ENCODE measurements at regions not wholly inside any gene's neighbourhood (a gene's known extent, or its start where the extent isn't known, plus 50 kb on each side); places are given as distances from the start of the nearest gene placed in this dataset.

DNA sequence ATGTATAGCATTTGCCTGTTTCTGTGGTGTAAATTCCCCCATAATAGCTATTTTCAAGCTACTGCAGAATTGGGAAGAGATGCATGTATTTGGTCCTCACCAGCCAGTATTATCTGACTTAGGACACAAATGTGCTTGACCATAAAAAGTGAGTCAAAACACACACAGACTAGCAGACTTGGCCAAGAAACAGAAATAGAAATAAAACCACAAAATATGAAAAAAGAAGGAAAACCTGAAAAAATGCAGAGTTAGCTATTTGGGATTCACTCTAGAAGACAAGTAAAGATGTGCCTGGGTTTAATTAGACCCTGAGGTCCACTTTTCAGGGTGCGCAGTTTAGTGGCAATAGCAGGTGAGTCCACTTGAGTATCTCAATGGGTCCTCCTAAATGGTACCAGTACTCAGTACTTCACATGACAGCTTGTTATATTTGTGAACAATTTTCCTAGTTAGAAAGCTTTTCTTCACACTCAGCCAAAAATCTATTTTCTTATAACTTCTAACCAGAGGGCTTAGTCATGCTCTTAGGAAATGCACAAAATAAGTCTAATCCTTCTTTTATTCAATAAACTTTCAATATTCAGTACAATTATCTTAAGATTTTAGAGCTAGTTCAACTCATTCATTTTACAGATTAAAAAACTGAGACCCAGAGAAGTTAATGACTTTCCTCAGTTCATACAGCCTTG lies 108.7 kb upstream of the JADE1 start:
- TF ChIP-seq, protein P1, sequence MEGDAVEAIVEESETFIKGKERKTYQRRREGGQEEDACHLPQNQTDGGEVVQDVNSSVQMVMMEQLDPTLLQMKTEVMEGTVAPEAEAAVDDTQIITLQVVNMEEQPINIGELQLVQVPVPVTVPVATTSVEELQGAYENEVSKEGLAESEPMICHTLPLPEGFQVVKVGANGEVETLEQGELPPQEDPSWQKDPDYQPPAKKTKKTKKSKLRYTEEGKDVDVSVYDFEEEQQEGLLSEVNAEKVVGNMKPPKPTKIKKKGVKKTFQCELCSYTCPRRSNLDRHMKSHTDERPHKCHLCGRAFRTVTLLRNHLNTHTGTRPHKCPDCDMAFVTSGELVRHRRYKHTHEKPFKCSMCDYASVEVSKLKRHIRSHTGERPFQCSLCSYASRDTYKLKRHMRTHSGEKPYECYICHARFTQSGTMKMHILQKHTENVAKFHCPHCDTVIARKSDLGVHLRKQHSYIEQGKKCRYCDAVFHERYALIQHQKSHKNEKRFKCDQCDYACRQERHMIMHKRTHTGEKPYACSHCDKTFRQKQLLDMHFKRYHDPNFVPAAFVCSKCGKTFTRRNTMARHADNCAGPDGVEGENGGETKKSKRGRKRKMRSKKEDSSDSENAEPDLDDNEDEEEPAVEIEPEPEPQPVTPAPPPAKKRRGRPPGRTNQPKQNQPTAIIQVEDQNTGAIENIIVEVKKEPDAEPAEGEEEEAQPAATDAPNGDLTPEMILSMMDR (IDR thresholded peaks at IDR 0.05; ENCODE audit: low read depth, low read length), result no peak
- H3K9me3 ChIP-seq, result no peaks in the 10 kb centered on the region
- DNase-seq, result no peak

DNA sequence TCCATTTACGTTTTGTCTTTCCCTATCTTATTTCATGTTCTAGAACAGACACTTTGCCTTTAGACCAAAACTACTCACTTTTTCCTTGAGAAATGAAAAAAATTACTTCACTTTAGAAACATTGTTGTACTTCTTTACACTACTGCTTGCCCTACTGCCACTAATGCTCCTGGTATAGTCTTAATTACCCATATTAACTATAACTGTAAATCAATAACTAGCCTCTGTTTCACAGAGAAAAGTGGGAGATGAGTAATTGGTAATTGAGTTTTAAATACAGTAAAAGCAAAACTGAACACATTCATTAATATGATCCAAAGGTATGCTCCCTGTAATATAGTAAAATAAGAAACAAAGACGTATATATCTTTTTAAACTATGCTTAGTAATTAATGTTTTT lies 111.1 kb upstream of the JADE1 start:
- H3K4me1 ChIP-seq, result no peaks in the 10 kb centered on the region
- no peaks in the 10 kb centered on the region for H3K36me3 ChIP-seq
- H3K9me3 ChIP-seq, result no peaks in the 10 kb centered on the region
- H3K4me3 ChIP-seq (ENCODE audit: low read depth, low read length), result no peak overlapping the region
- TF ChIP-seq, protein P1 (IDR thresholded peaks at IDR 0.05; ENCODE audit: low read depth, low read length), result no peak
- no peaks in the 10 kb centered on the region for H3K27me3 ChIP-seq
- DNase-seq, result no peak

More for the DNA sequence above, 108.7 kb upstream of the JADE1 start:
- no peaks in the 10 kb centered on the region for H3K36me3 ChIP-seq
- H3K4me3 ChIP-seq (ENCODE audit: low read depth, low read length), result no peak overlapping the region
- H3K4me1 ChIP-seq, result no peaks in the 10 kb centered on the region
- H3K27me3 ChIP-seq, result no peaks in the 10 kb centered on the region

DNA sequence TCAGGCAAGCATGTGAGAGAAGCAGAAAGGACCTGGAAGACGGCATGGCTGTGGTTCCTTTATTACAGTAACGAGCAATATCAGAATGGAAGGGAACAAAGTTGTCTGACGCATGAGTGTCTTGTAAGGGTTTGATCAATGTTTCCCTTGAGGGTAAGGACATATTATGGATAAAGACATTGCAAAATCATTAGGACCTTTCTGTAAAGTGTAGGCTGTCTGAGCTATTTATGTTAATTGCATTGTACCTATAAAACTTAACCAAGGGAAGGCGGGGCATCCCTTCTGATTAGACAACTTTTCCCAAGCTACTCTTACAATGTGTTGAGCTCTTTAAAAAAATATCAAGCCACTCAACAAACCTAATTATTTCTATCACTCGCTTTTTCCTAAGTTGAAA lies 112.2 kb upstream of the JADE1 start:
- no peaks in the 10 kb centered on the region for H3K9me3 ChIP-seq
- no peak for DNase-seq
- no peak overlapping the region for H3K4me3 ChIP-seq (ENCODE audit: low read depth, low read length)
- no peaks in the 10 kb centered on the region for H3K4me1 ChIP-seq
- H3K27me3 ChIP-seq, result no peaks in the 10 kb centered on the region
- no peaks in the 10 kb centered on the region for H3K36me3 ChIP-seq
- TF ChIP-seq, protein P1 (IDR thresholded peaks at IDR 0.05; ENCODE audit: low read depth, low read length), result no peak

DNA sequence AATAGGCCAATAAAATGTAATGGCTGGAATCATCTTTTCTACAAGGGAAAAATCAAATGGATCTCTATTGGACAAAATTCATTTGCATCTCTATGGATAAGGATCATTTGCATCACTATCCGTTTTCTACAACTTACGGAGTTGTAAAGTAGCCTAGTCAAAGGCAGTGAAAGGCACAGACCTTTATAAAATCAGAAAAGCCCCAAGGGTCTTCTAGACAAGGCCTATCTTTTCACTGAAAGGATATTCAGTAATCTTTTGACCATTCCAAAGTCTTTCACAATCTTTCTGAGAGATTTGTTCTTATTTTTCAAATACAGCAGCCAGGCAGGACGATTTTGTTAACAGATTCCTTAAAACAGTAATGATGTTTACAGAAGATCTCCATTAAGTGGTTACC lies 119.5 kb upstream of the JADE1 start:
- no peak overlapping the region for H3K4me3 ChIP-seq (ENCODE audit: low read depth, low read length)
- H3K27me3 ChIP-seq, result no peaks in the 10 kb centered on the region
- TF ChIP-seq, protein P1 (IDR thresholded peaks at IDR 0.05; ENCODE audit: low read depth, low read length), result no peak
- H3K36me3 ChIP-seq, result no peaks in the 10 kb centered on the region
- H3K4me1 ChIP-seq, result no peaks in the 10 kb centered on the region
- no peaks in the 10 kb centered on the region for H3K9me3 ChIP-seq
- no peak for DNase-seq

DNA sequence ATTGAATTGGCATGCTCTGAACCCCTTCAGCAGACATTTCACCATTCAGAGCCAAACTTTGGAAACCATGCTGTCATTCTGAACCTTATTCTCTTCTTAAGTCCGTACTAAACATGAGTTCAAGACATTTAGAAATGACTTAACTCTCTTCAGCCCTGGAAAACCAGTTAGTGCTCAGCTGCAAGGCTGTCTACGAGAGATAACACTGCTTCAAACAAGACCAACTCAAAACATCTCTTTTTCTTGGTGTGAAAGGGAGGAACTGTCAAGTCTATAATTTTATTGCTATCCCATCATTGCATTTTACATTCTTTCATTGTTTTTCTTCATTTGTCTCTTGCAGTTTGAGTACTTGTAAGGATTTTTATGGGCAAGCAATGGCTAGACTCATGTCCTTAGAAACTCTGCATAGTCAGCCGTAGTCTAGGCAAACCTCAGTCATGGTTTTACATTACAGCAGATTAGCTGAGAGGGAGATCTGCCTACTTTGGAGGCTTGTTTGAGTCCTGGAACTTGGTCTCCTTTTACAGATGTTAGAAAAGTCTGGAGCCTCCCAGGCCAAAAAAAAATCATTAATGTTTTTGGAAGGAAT lies 120.6 kb upstream of the JADE1 start:
- DNase-seq, result no peak
- Histone ChIP-seq H3K4me3 (ENCODE audit: low read depth, low read length) (no peak overlapping the region), H3K27me3 (no peaks in the 10 kb centered on the region), H3K36me3 (no peaks in the 10 kb centered on the region), H3K4me1 (no peaks in the 10 kb centered on the region), H3K9me3 (no peaks in the 10 kb centered on the region)
- TF ChIP-seq, protein P1 (IDR thresholded peaks at IDR 0.05; ENCODE audit: low read depth, low read length), result no peak

DNA sequence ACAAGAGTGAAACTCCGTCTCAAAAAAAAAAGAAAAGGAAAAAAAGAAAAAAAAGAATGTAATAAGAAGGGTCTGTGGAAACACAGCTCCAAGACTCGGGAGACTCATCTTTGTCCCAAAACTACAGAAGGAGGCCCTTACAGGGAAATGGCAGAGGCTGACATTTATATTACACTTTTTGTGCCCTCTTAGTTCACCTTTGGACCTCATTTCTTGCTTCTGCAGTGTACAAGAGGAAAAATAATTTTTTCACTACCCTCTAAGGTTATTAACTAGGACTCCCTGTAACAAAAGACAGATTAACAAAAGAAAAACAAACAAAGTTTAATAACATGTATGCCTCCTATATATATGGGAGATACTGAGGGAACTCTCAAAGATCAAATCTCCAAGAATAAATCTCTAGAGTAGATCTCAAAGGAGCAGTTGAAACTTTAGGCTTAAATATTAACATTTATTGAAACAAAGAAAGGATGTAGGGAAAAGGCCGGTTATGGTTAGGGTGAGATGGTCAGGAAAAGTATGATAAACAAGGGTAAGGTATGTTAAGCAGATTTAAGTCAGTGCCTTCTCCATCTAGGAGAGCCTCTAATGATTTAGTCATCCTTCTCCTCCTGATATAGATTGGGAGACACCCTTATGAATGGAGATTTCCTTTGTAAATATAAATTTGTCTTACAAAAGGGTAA lies 121.3 kb upstream of the JADE1 start:
- Histone ChIP-seq H3K4me1 (no peaks in the 10 kb centered on the region), H3K36me3 (no peaks in the 10 kb centered on the region), H3K9me3 (no peaks in the 10 kb centered on the region), H3K4me3 (ENCODE audit: low read depth, low read length) (no peak overlapping the region), H3K27me3 (no peaks in the 10 kb centered on the region)
- TF ChIP-seq, protein P1 (IDR thresholded peaks at IDR 0.05; ENCODE audit: low read depth, low read length), result no peak
- DNase-seq, result no peak

All from BE2C (cell line).